Mesendoderm (in vitro differentiated cells): ENCODE measurements at regions not wholly inside any gene's neighbourhood (a gene's known extent, or its start where the extent isn't known, plus 50 kb on each side); places are given as distances from the start of the nearest gene placed in this dataset.
A peak's percentile ranks its signal among the peaks of the same experiment; 100 is the strongest.

ENCODE experiments used
- DNase-seq: peaks from one replicate; pipeline ENCODE4 v3.0.0; 2013
- H2AK5ac ChIP-seq: 2 replicates; pipeline ENCODE4 v1.6.1; 2013; ENCODE audit warnings: low read length, inconsistent platforms
- H2BK120ac ChIP-seq: 2 replicates; pipeline ENCODE4 v1.6.1; 2013; ENCODE audit warnings: low read depth, mild to moderate bottlenecking, low read length, moderate library complexity, mixed read lengths
- H2BK15ac ChIP-seq: replicated peaks from 2 replicates; pipeline ENCODE4 v1.6.1; 2013; ENCODE audit warnings: low read depth, mild to moderate bottlenecking, moderate library complexity
- H2BK5ac ChIP-seq: 2 replicates; pipeline ENCODE4 v1.6.1; 2013; ENCODE audit warnings: low read length, inconsistent platforms
- H3K18ac ChIP-seq: 2 replicates; pipeline ENCODE4 v1.6.1; 2013; ENCODE audit warnings: mild to moderate bottlenecking, low read length, mixed read lengths
- H3K23ac ChIP-seq: one replicate; pipeline ENCODE4 v1.6.1; 2013; ENCODE audit warnings: low read length
- H3K27ac ChIP-seq: 2 replicates; pipeline ENCODE4 v1.5.1; 2013; ENCODE audit warnings: low read depth, mild to moderate bottlenecking, inconsistent platforms, low read length, moderate library complexity
- H3K27me3 ChIP-seq: 2 replicates; pipeline ENCODE4 v1.6.1; 2013; ENCODE audit warnings: low read length, control low read depth, mild to moderate bottlenecking, inconsistent platforms; ENCODE audit not compliant: insufficient read depth, poor library complexity
- H3K36me3 ChIP-seq: 2 replicates; pipeline ENCODE4 v1.6.1; 2013; ENCODE audit warnings: low read length, inconsistent platforms; ENCODE audit not compliant: control insufficient read depth, insufficient read depth
- H3K4ac ChIP-seq: one replicate; pipeline ENCODE4 v1.6.1; 2013; ENCODE audit warnings: low read depth, mild to moderate bottlenecking, low read length, moderate library complexity
- H3K4me1 ChIP-seq: 2 replicates; pipeline ENCODE4 v1.6.1; 2013; ENCODE audit warnings: low read depth, low read length, inconsistent platforms; ENCODE audit not compliant: control insufficient read depth
- H3K4me2 ChIP-seq: 2 replicates; pipeline ENCODE4 v1.6.1; 2013; ENCODE audit warnings: low read length
- H3K4me3 ChIP-seq: 2 replicates; pipeline ENCODE4 v1.5.1; 2013; ENCODE audit warnings: mild to moderate bottlenecking, low read length
- H3K56ac ChIP-seq: one replicate; pipeline ENCODE4 v1.6.1; 2013; ENCODE audit warnings: low read length
- H3K79me1 ChIP-seq: 2 replicates; pipeline ENCODE4 v1.6.1; 2013; ENCODE audit warnings: low read length, inconsistent platforms
- H3K79me2 ChIP-seq: 2 replicates; pipeline ENCODE4 v1.6.1; 2013; ENCODE audit warnings: mild to moderate bottlenecking, low read length; ENCODE audit not compliant: control insufficient read depth, insufficient read depth
- H3K9ac ChIP-seq: 2 replicates; pipeline ENCODE4 v1.6.1; 2013; ENCODE audit warnings: low read length, inconsistent platforms
- H4K5ac ChIP-seq: one replicate; pipeline ENCODE4 v1.6.1; 2013; ENCODE audit warnings: low read length
- H4K8ac ChIP-seq: one replicate; pipeline ENCODE4 v1.6.1; 2013; ENCODE audit warnings: low read depth, mild to moderate bottlenecking, control low read depth, low read length, moderate library complexity
- WGBS: extraction: QIAGEN DNeasy Blood & Tissue Kit; methylation state at CpG from one replicate; pipeline ENCODE4 v1.1.7; 2013; ENCODE audit warnings: low lambda C conversion rate, missing lambda C conversion rate; ENCODE audit not compliant: insufficient coverage; ENCODE audit errors: extremely low coverage; 5-methylcytosine and 5-hydroxymethylcytosine counted together

DNA sequence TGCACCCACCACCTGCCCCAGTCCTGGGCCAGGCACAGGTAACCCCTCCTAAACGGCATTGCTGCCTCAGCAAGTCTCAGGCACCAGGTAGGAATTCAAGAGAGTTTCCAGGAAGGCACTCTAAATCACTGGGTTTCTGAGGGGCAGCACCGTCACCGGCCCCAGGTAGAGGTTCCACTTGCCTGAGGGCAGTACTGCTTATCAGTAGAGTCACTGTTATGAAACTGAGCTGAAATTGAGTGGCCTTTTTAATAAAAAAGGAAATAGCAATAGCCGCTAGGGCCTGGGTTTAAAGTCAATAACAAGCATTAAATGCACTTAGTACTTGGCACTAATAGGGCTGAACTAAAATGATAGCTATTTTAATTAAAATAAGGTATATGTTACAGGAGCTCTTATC, 653.7 kb downstream of the METTL4 start:
- no peak overlapping the region for H3K18ac ChIP-seq
- no peak overlapping the region for H3K27ac ChIP-seq
- H2BK120ac ChIP-seq: no peak overlapping the region
- no peak for DNase-seq
- no peak overlapping the region for H3K23ac ChIP-seq
- no peaks in the 10 kb centered on the region for H3K4me1 ChIP-seq
- no peak overlapping the region for H3K56ac ChIP-seq
- WGBS: no CpG with 5 or more reads among the region's 4 CpGs
- no peaks in the 10 kb centered on the region for H3K79me2 ChIP-seq
- H4K8ac ChIP-seq: no peak overlapping the region
- no peak overlapping the region for H4K5ac ChIP-seq
- H3K79me1 ChIP-seq: no peaks in the 10 kb centered on the region
- H2BK5ac ChIP-seq: no peak overlapping the region
- no peak overlapping the region for H2AK5ac ChIP-seq
- no peak overlapping the region for H3K4me3 ChIP-seq
- no peak overlapping the region for H3K4me2 ChIP-seq
- H3K36me3 ChIP-seq: no peaks in the 10 kb centered on the region
- H3K9ac ChIP-seq: no peak overlapping the region
- no peaks in the 10 kb centered on the region for H3K27me3 ChIP-seq
- no peak overlapping the region for H2BK15ac ChIP-seq
- no peak overlapping the region for H3K4ac ChIP-seq

DNA sequence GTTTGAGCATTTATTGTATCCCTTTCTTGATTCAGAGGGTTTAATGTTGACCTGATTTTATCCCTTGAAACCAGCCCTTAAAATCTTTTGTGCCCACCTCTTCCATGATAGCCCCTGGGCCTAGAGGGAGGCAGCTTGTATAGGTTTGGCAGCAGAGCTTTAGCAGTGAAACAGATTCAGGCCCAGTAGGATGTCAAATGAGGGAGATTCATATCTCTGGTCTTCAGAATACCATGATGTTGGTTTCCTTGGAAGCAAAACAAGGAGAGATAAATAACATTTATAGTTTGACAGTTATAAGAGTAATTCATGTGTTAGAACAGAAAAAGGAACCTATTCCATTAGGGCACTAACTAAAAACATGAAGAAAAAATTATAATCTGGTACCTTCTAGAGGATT, 649.2 kb downstream of the METTL4 start:
- Histone ChIP-seq H2BK120ac (no peak overlapping the region), H3K4ac (no peak overlapping the region), H3K23ac (no peak overlapping the region), H3K36me3 (no peaks in the 10 kb centered on the region), H3K4me1 (no peaks in the 10 kb centered on the region), H3K18ac (no peak overlapping the region), H2AK5ac (no peak overlapping the region), H4K8ac (no peak overlapping the region), H3K79me2 (no peaks in the 10 kb centered on the region), H3K9ac (no peak overlapping the region), H2BK5ac (no peak overlapping the region), H3K27me3 (no peaks in the 10 kb centered on the region), H3K27ac (no peak overlapping the region), H3K4me2 (no peak overlapping the region), H4K5ac (no peak overlapping the region), H2BK15ac (no peak overlapping the region), H3K79me1 (no peaks in the 10 kb centered on the region), H3K56ac (no peak overlapping the region), H3K4me3 (no peak overlapping the region)
- DNase-seq: peak; percentile 52

DNA sequence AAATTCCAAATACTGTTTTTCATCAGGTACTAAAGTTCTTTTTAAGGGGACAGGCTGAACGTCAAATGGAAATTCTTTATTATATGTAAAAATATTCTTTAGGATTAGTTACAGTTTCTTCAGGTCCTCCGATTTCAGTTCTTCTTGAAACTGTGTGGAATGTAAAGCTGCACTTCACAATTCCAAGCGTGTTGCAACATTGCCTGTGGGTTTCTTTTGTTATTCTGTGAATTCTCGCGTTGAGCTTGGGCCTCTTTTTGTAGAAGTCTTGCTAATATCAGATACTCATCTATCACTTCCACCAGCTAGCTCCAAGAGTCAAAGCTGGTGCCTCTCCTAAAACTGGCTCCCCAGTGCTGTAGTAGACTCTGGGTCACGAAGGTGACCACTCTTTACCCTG, 642.6 kb downstream of the METTL4 start:
- Histone ChIP-seq H4K8ac (no peak overlapping the region), H3K27ac (peak overlapping the region; percentile 17), H2BK15ac (no peak overlapping the region), H3K36me3 (no peaks in the 10 kb centered on the region), H3K4me1 (no peaks in the 10 kb centered on the region), H3K27me3 (no peaks in the 10 kb centered on the region), H3K79me2 (no peaks in the 10 kb centered on the region), H2BK5ac (no peak overlapping the region), H3K23ac (no peak overlapping the region), H3K56ac (no peak overlapping the region), H3K4me3 (no peak overlapping the region), H2BK120ac (no peak overlapping the region), H4K5ac (no peak overlapping the region), H3K4me2 (no peak overlapping the region), H2AK5ac (no peak overlapping the region), H3K79me1 (no peaks in the 10 kb centered on the region), H3K4ac (no peak overlapping the region), H3K18ac (peak overlapping the region; percentile 25), H3K9ac (no peak overlapping the region)
- no CpG with 5 or more reads among the region's 6 CpGs for WGBS
- no peak for DNase-seq

DNA sequence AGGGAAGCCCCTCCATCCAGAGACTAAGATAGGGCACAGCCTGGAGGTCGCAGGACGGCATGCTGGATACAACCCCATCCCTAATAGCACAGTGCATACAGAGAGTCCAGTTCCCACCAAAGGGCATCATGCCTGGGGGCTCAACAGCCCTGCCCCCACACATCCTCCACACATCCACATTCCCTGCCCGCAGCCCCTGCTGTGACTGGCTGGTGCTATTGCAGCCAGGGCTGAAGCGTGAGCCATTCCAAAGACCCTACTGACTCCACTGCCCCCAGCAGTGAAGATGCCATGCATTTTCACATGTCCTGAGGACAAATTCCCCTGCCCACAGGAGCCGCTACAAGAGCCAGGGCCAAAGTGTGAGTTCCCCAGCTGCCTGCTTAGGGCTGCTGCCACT, 641.6 kb downstream of the METTL4 start:
- no peak overlapping the region for H3K9ac ChIP-seq
- no peak overlapping the region for H4K8ac ChIP-seq
- H2BK120ac ChIP-seq: no peak overlapping the region
- H3K4me1 ChIP-seq: no peaks in the 10 kb centered on the region
- peak overlapping the region; percentile 33 for H3K27ac ChIP-seq
- H3K4ac ChIP-seq: no peak overlapping the region
- no peak overlapping the region for H3K23ac ChIP-seq
- no peaks in the 10 kb centered on the region for H3K79me1 ChIP-seq
- no peaks in the 10 kb centered on the region for H3K27me3 ChIP-seq
- no peak overlapping the region for H3K4me2 ChIP-seq
- peak; percentile 68 for DNase-seq
- no peak overlapping the region for H2AK5ac ChIP-seq
- H3K4me3 ChIP-seq: no peak overlapping the region
- no peak overlapping the region for H4K5ac ChIP-seq
- H2BK15ac ChIP-seq: no peak overlapping the region
- no peak overlapping the region for H3K56ac ChIP-seq
- no CpG with 5 or more reads among the region's 5 CpGs for WGBS
- no peak overlapping the region for H3K18ac ChIP-seq
- H3K79me2 ChIP-seq: no peaks in the 10 kb centered on the region
- no peaks in the 10 kb centered on the region for H3K36me3 ChIP-seq
- no peak overlapping the region for H2BK5ac ChIP-seq

DNA sequence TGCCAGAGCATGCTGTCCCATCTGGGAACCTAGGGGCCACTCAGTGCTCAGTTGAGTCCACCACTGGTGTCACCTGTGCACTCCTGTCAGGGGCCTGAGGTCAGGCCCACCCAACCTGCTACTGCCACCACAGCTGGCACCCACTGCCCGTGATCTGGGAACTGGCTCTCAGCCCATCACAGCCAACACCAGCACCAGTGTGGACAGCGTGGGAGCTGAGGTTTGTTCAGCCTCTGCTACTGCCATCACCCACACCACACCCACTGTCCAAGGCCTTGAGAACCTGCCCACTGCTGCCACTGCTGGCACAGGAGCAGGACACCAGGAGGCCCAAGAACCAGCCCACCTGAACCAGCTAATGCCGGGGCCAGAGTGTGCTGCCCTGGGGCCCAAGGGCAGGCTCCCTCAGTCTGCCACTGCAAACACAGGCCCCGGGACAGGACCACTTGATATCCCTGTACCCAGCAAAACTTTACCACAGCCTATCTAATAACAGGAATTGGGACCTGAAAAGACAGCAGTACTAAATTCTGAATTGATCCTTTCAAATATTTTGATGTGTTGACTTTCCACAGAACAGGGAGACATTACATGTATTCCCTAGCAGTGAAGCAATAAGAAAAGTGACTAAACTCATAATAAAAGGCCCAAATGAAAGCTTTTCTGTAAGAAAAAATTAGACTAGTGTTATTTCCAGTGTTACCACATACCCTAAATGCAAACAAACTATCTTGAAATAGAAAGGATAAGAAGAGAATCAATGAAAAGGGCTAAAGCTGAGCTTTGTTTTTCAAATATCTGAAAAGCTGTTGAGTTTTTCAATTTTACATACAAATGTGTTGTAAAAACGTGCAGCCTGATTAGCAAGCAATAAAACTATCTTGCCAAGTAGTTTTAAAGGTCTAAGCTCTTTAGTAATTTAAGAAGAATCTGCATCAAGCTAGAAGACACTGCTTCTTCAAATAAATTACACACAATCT, 640.7 kb downstream of the METTL4 start:
- Histone ChIP-seq H4K8ac (no peak overlapping the region), H3K79me2 (no peaks in the 10 kb centered on the region), H3K4ac (no peak overlapping the region), H3K56ac (peak overlapping the region; percentile 34), H3K27ac (no peak overlapping the region), H3K23ac (no peak overlapping the region), H3K4me1 (no peaks in the 10 kb centered on the region), H3K36me3 (no peaks in the 10 kb centered on the region), H2BK5ac (no peak overlapping the region), H3K79me1 (no peaks in the 10 kb centered on the region), H4K5ac (no peak overlapping the region), H2AK5ac (peak overlapping the region; percentile 30), H3K4me2 (no peak overlapping the region), H3K4me3 (no peak overlapping the region), H2BK15ac (no peak overlapping the region), H3K9ac (no peak overlapping the region), H3K27me3 (no peaks in the 10 kb centered on the region), H2BK120ac (no peak overlapping the region), H3K18ac (no peak overlapping the region)
- DNase-seq: no peak
- no CpG with 5 or more reads among the region's 5 CpGs for WGBS

DNA sequence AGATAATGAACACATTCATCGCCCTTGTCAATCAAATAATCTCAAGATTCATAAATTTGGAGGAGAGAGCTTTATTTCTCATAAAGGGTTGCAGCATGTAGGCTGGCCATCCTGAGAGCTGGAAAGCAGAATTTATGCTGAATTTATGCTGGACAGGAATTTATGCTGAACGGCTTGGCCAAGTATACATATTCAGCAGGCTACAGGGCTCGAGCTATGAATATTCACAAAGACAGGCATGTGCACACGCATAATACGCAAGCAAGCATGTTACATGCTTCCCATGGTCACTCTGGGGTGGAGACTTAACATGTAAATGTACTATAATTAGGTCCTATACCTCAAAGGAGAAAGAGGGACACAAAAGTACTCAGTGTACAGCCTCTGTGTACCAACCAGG, 618.8 kb downstream of the METTL4 start:
- no peaks in the 10 kb centered on the region for H3K36me3 ChIP-seq
- H3K9ac ChIP-seq: no peak overlapping the region
- no peak overlapping the region for H3K56ac ChIP-seq
- no peaks in the 10 kb centered on the region for H3K79me2 ChIP-seq
- no peak for DNase-seq
- H4K8ac ChIP-seq: no peak overlapping the region
- H3K27me3 ChIP-seq: no peaks in the 10 kb centered on the region
- no peaks in the 10 kb centered on the region for H3K79me1 ChIP-seq
- no peak overlapping the region for H2BK15ac ChIP-seq
- H2BK120ac ChIP-seq: no peak overlapping the region
- no peak overlapping the region for H3K27ac ChIP-seq
- H4K5ac ChIP-seq: no peak overlapping the region
- no CpG with 5 or more reads among the region's 5 CpGs for WGBS
- H3K23ac ChIP-seq: no peak overlapping the region
- H2BK5ac ChIP-seq: no peak overlapping the region
- no peak overlapping the region for H3K4ac ChIP-seq
- H3K4me3 ChIP-seq: no peak overlapping the region
- H3K4me1 ChIP-seq: no peaks in the 10 kb centered on the region
- H2AK5ac ChIP-seq: no peak overlapping the region
- no peak overlapping the region for H3K18ac ChIP-seq
- no peak overlapping the region for H3K4me2 ChIP-seq
